SK-N-SH (cell line): ENCODE measurements at regions not wholly inside any gene's neighbourhood (a gene's known extent, or its start where the extent isn't known, plus 50 kb on each side); places are given as distances from the start of the nearest gene placed in this dataset.

Experiments
- EP300 ChIP-seq, 2 experiments: IDR thresholded peaks; 2 replicates each; pipeline versions ENCODE4 v1.4.0 to v1.6.1; 2012; ENCODE audit warnings: borderline replicate concordance in 1 of 2, low read depth in 1 of 2, low read length in 1 of 2
- EZH2phosphoT487 ChIP-seq: fragments of 200-600 bp; sonication (generic); IDR thresholded peaks from 2 replicates; pipeline ENCODE4 v1.6.1; 2017; ENCODE audit warnings: low read depth, mixed run types, mild to moderate bottlenecking, antibody characterized with exemption, moderate library complexity, borderline replicate concordance
- FOXJ3 ChIP-seq: sonication (generic); formaldehyde crosslinking; IDR thresholded peaks from 2 replicates; pipeline ENCODE4 v1.5.1; 2020; ENCODE audit warnings: mild to moderate bottlenecking, missing genetic modification reagents
- GABPA ChIP-seq: IDR thresholded peaks from 2 replicates; pipeline ENCODE4 v1.4.0; 2012; ENCODE audit warnings: low read depth, mild to moderate bottlenecking
- JUND ChIP-seq: IDR thresholded peaks from 2 replicates; pipeline ENCODE4 v1.4.0; 2012
- TCF12 ChIP-seq: IDR thresholded peaks from 2 replicates; pipeline ENCODE4 v1.4.0; 2012
- YY1 ChIP-seq: IDR thresholded peaks from 2 replicates; pipeline ENCODE4 v1.4.0; 2012; ENCODE audit warnings: low read depth, mild to moderate bottlenecking
- TF ChIP-seq, protein P1 (sequence below): fragments of 200-600 bp; sonication (generic); IDR thresholded peaks from 2 replicates; pipeline ENCODE4 v1.6.1; 2017; ENCODE audit warnings: antibody characterized with exemption, mild to moderate bottlenecking, moderate library complexity
- TF ChIP-seq, protein P2 (sequence below): IDR thresholded peaks from 2 replicates; pipeline ENCODE4 v1.4.0; 2012; ENCODE audit warnings: low read depth

DNA sequence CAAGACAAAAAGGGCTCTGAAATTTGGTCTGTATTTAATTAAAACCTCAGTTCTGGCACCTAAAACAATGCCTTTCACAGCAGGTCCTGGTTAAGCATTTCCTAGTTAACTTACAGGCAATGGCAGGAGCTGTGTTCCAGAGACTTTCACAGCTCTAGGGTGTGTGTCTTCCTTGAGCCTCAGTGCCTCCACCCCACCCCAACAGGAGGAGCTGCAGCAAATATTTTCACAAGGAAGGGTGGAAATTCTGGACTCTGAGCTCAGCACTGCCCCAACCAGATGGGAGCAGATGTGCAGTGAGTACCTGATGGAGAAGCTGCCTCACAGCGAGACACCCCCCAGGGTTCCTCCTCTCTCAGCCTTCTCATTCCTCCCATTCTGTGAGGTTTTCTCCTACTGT, 106.3 kb upstream of the SPATA12 start:
- TF ChIP-seq TCF12: no peak
- TF ChIP-seq GABPA: no peak
- TF ChIP-seq, protein P1, sequence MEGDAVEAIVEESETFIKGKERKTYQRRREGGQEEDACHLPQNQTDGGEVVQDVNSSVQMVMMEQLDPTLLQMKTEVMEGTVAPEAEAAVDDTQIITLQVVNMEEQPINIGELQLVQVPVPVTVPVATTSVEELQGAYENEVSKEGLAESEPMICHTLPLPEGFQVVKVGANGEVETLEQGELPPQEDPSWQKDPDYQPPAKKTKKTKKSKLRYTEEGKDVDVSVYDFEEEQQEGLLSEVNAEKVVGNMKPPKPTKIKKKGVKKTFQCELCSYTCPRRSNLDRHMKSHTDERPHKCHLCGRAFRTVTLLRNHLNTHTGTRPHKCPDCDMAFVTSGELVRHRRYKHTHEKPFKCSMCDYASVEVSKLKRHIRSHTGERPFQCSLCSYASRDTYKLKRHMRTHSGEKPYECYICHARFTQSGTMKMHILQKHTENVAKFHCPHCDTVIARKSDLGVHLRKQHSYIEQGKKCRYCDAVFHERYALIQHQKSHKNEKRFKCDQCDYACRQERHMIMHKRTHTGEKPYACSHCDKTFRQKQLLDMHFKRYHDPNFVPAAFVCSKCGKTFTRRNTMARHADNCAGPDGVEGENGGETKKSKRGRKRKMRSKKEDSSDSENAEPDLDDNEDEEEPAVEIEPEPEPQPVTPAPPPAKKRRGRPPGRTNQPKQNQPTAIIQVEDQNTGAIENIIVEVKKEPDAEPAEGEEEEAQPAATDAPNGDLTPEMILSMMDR: no peak
- TF ChIP-seq, protein P2, sequence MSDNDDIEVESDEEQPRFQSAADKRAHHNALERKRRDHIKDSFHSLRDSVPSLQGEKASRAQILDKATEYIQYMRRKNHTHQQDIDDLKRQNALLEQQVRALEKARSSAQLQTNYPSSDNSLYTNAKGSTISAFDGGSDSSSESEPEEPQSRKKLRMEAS: no peak
- TF ChIP-seq EZH2phosphoT487: no peak
- TF ChIP-seq FOXJ3: no peak
- TF ChIP-seq YY1: no peak
- no peak for TF ChIP-seq EP300 (IDR thresholded peaks at IDR 0.05; ENCODE audit: borderline replicate concordance in 1 of 2, low read depth in 1 of 2, low read length in 1 of 2)
- no peak for TF ChIP-seq JUND
